ENCODE measurements at regions not wholly inside any gene's neighbourhood (a gene's known extent, or its start where the extent isn't known, plus 50 kb on each side); places are given as distances from the start of the nearest gene placed in this dataset.

DNA sequence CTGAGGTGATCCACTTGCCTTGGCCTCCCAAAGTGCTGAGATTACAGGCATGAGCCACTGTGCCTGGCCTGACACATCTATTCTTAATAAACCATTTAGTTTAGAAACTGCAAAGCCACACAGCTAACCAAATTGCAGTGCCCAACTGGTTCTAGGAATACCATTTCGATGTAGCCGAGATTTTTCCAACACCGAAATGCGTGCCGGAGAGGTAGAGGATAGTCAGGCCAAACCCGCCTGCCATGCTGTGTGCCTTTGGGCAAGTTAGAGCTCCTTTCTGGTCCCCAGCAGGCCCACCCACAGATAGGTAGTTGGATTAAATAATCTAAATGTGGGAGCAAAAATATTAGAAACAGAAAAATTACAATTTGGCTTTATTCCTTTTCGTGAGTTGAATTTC lies 254.4 kb downstream of the FOXD2 start:
- Histone ChIP-seq H3K4me3 (ENCODE audit: insufficient read depth, low read depth, low read length) (no peak overlapping the region), H3K27me3 (ENCODE audit: control insufficient read depth, insufficient read depth, low read length) (no peaks in the 10 kb centered on the region), H3K36me3 (replicated peaks; ENCODE audit: control insufficient read depth, insufficient read depth, low read length) (no peaks in the 10 kb centered on the region)
- DNase-seq, result no peak

DNA sequence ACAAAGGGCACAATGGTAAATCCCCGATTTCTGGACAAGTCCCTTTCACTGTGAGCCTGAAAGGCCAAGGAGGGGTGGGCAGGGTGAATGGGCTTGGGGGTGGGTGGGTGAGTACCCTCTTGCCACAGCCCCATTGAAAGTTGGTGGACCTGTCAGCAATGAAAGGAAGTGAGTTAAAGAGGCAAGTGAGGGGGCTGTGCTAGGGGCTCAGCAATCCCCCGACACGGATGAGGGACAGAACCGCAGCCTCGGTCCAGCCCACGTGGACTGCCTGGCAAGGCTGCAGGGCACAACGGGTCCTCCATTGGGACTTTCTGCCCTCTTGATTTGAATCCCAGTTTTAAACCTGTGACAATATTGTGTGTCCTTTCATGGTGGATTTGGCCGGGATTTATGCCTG lies 255.3 kb downstream of the FOXD2 start:
- no peak for DNase-seq
- no peaks in the 10 kb centered on the region for H3K27me3 ChIP-seq (ENCODE audit: control insufficient read depth, insufficient read depth, low read length)

DNA sequence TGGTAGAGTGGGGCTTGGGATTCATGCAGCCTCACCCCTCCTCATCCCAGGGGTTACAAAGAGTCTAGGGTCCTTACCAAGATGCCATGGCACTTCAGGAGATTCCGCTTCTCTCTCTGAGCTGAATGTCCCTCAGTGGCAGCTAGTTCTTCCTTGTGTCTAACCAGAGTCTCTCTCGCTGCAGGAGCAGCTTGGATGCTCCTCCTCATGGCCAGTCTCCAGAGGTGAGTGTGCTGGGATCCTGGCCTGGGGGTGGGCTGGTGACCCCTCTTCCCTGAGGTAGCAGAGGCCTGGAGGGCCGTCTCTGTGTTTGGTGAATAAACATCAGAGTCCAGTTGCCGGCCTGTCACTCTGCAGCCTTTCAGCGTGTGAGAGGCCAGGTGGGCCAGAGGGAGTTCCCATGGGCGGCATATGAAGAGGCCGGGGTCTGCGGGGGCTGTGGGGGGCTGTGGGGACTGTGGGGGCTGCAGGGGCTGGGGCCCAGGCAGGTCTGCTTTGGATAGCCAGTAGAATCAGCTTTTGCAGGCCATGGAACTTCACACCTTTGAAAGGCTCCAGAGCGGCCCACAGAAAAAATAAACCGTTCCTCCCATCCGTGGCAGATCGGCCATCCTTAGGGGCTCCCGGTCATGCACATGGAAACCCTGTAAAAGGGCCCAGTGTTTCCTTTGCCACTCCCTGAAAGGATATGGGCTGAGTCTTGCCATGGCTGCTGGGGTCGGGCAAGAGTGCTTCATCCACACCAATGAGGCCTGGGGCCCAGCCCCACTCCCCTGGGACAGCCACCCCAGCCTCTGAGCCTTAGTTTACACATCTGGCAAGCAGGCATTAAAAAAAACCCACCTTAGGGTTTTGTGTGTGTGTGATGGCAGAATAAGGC lies 256.4 kb downstream of the FOXD2 start:
- peak; percentile 73 for DNase-seq
- Histone ChIP-seq H3K4me3 (ENCODE audit: insufficient read depth, low read depth, low read length) (no peak overlapping the region), H3K36me3 (replicated peaks; ENCODE audit: control insufficient read depth, insufficient read depth, low read length) (no peaks in the 10 kb centered on the region), H3K27me3 (ENCODE audit: control insufficient read depth, insufficient read depth, low read length) (no peaks in the 10 kb centered on the region)

More for the DNA sequence above, 255.3 kb downstream of the FOXD2 start:
- Histone ChIP-seq H3K36me3 (replicated peaks; ENCODE audit: control insufficient read depth, insufficient read depth, low read length) (no peaks in the 10 kb centered on the region), H3K4me3 (ENCODE audit: insufficient read depth, low read depth, low read length) (no peak overlapping the region)

DNA sequence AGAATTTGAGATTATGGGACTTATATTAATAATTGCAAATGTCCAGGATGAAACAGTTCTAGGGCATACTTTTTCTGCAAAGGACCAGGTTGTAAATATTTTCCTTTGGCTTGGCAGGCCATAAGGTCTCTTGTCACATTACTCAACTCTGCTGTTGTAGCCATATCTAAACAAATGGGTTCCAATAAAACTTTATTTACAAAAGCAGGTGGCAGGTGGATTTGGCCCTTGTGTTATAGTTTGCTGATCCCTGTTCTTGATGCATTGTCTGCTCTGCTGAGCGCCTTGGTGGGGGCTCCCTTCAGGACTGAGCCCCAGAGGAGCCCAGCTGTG lies 258.5 kb downstream of the FOXD2 start:
- no peaks in the 10 kb centered on the region for H3K36me3 ChIP-seq (replicated peaks; ENCODE audit: control insufficient read depth, insufficient read depth, low read length)
- no peak overlapping the region for H3K4me3 ChIP-seq (ENCODE audit: insufficient read depth, low read depth, low read length)
- no peaks in the 10 kb centered on the region for H3K27me3 ChIP-seq (ENCODE audit: control insufficient read depth, insufficient read depth, low read length)
- DNase-seq, result no peak

DNA sequence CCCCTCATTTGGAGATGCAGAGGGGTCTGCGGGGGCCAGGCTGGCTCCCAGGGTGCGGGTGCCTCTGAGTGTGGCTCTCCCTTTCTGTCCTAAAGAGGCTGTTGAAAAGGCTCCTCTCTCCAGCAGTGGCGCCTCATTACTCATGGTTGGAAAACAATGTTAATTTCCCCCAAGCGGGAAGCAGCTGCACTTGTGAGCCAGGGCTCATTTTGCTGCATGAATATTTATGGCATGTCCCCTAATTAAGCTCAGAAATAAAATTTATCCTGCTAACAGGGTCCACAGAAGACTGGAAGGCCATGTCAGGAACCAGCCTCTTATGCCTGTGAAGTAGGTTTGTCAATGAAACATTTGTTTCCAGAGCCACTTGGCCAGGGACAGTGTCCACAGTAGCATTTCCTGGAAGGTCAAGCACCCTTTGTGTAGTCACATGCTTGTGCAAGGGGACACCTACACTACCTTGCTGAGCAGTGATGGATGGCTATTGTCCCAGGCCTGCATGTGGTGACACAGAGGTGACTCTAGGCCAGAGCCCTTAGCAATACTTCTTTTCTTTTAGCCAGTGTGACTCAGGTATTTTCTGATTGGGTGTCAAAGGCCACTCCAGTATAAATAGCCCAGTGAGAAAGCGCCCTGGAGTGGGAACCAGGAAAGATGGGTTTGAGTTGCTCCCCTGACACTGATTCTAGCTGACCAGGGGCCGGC lies 259.0 kb downstream of the FOXD2 start:
- Histone ChIP-seq H3K4me3 (ENCODE audit: insufficient read depth, low read depth, low read length) (no peak overlapping the region), H3K36me3 (replicated peaks; ENCODE audit: control insufficient read depth, insufficient read depth, low read length) (no peaks in the 10 kb centered on the region), H3K27me3 (ENCODE audit: control insufficient read depth, insufficient read depth, low read length) (no peaks in the 10 kb centered on the region)
- no peak for DNase-seq

DNA sequence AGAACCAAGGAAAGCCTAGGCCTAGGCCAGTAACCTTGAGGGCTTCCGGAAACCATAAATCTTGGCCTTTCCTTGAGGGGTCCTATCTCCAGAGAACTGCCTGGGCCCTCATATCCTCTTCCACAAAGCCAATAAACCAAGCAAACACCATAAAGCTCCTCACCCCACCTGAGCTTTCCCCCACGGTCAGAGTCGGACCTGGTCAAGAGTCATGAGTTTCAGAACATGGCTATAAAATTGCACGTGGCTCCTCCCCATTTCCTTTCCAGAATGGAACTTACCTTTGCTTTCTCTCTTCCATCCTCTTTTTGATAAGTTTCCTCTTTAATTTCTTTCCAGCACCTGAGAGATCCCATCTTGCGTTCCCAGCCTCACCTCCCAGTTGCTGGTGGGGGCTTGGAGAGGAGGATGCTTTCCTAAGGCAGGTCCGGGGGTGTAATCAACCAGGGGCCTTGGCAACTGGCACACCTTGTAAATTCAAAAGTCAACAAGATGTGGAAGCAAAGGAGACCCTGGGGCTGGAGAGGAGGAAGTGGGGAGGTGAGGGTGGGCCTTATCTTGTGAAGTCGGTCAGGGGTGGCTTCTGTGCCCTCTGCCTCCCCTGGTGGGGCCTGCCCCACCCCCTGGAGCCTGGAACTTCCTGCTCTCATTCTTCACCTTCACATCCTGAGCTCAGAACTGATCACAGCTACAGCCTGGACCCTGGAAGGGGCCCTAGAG lies 259.9 kb downstream of the FOXD2 start:
- DNase-seq, result no peak
- H3K36me3 ChIP-seq (replicated peaks; ENCODE audit: control insufficient read depth, insufficient read depth, low read length), result no peaks in the 10 kb centered on the region
- H3K27me3 ChIP-seq (ENCODE audit: control insufficient read depth, insufficient read depth, low read length), result no peaks in the 10 kb centered on the region
- H3K4me3 ChIP-seq (ENCODE audit: insufficient read depth, low read depth, low read length), result no peak overlapping the region

DNA sequence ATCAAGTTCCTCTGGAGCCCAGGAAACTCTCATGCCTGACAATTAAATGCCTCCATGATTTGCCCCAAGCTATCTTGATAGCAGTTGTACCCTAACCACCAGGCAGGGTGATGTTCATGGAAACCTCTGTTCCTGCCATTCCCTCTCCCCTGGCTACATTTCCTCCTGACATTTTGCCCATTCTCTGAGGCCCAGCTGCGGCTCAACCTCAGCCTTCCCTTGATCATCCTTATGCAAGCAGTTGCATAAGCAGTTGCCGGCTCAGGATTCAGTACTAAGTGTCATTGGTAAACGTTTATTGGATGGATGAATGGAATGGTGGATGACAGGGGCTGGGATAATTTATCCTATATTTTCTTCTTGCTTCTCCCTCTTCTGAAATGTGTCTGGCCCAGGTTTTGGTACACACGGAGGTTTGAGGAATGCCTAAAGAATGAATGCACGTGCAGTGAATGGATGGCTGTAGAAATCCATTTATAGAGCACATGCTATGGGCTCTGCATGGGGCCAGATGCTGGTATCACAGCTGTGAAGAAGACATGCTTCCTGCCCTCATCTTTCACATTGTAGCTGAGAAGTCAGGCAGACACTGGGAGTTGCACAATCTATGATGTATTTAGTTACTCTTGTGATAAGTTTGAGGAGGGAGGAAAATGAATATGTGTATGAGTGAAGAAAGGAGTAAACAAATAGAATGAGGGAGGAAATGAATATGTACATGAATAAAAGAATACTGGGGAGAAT lies 261.8 kb downstream of the FOXD2 start:
- Histone ChIP-seq H3K27me3 (ENCODE audit: control insufficient read depth, insufficient read depth, low read length) (no peaks in the 10 kb centered on the region; the same call in 1 of the 2 replicates), H3K36me3 (replicated peaks; ENCODE audit: control insufficient read depth, insufficient read depth, low read length) (no peaks in the 10 kb centered on the region), H3K4me3 (ENCODE audit: insufficient read depth, low read depth, low read length) (no peak overlapping the region)
- DNase-seq, result no peak

DNA sequence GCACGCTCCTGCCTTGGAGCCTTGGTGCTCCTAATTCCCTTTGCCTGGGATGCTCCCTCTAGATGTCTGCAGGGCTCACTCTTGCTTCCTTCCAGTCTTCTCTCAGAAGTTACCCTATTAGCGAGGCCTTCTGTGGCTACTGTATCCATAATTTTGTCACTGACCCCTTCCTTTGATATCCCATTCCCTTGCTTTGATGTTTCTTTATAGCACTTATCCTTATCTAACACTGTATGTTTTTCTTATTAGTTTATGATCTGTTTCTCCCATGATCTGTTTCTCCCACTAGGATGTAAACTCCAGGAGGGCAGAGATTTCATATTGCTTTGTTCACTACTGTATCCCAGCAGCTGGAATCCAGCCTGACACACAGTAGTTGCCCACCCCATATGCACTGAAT lies 263.4 kb downstream of the FOXD2 start:
- Histone ChIP-seq H3K4me3 (ENCODE audit: insufficient read depth, low read depth, low read length) (no peak overlapping the region), H3K36me3 (replicated peaks; ENCODE audit: control insufficient read depth, insufficient read depth, low read length) (no peaks in the 10 kb centered on the region), H3K27me3 (ENCODE audit: control insufficient read depth, insufficient read depth, low read length) (no peaks in the 10 kb centered on the region; the same call in none of the 2 replicates)
- DNase-seq, result no peak

DNA sequence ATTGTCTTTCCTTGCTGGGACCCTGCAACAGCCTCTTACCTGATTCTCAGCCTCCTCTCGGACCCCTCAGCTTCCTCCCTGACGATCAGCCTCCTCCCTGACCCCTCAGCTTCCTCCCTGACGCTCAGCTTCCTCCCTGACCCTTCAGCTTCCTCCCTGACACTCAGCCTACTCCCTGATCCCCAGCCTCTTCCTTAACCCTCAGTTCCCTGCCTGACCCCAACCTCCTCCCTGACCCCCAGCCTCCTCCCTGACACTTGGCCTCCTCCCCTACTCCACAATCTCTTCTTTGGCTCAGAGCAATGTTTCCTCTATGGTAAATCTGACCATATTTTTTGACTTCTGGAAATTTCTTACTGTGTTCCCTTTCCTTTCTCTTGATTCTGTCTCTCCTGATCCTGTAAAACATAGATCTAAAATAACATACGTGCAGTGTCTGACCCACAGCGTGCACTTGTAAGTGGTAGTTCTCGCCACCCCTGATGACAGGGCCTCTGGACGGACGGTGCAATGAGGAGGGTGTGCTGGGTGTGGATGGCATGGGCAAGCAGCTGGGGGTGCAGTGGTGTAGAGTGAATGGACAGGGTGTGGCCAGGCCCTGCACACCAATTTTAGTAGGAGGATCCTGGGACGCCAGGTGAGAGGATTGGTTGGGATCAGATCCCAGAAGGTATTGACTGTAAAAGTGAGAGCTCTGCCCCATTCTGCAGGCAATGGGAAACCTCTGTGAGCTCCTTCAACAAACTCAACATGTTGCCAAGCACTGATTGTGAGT lies 264.1 kb downstream of the FOXD2 start:
- Histone ChIP-seq H3K36me3 (replicated peaks; ENCODE audit: control insufficient read depth, insufficient read depth, low read length) (no peaks in the 10 kb centered on the region), H3K27me3 (ENCODE audit: control insufficient read depth, insufficient read depth, low read length) (peaks cover 6% of the 10 kb centered on the region), H3K4me3 (ENCODE audit: insufficient read depth, low read depth, low read length) (no peak overlapping the region)
- no peak for DNase-seq

DNA sequence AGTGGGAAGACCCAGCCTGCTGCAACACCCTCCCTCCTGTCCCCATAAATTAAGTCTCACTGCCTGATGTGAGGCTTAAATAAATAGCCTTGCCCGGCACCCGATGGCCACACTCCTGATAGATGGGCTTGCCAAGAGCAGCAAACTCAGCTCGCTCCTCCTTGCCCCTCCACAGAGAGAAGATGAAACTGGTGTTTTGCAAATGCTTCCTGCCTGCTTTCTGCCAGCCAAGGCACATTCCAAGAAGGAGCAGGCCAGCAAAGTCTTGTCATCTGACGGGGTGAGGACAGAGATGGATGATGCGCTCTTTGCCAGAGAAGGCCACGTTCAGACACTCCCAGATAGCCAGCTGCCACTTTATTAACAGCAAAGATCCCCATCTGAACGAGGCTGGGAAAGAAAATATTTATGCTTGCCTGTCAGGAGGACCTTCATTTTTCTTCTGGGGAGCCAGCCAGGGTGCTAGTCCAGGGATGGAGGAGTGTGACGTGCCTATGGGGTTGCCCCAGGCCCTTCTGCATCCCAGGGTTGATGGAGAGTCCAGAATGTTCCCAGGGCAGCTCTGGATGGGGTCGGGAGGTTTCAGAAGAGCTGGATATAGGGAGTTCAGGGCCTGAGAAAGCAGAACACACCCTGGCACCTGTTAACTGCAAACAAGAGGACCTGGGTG lies 265.4 kb downstream of the FOXD2 start:
- Histone ChIP-seq H3K4me3 (ENCODE audit: insufficient read depth, low read depth, low read length) (no peak overlapping the region), H3K36me3 (replicated peaks; ENCODE audit: control insufficient read depth, insufficient read depth, low read length) (no peaks in the 10 kb centered on the region), H3K27me3 (ENCODE audit: control insufficient read depth, insufficient read depth, low read length) (peaks cover 18% of the 10 kb centered on the region)
- no peak for DNase-seq

DNA sequence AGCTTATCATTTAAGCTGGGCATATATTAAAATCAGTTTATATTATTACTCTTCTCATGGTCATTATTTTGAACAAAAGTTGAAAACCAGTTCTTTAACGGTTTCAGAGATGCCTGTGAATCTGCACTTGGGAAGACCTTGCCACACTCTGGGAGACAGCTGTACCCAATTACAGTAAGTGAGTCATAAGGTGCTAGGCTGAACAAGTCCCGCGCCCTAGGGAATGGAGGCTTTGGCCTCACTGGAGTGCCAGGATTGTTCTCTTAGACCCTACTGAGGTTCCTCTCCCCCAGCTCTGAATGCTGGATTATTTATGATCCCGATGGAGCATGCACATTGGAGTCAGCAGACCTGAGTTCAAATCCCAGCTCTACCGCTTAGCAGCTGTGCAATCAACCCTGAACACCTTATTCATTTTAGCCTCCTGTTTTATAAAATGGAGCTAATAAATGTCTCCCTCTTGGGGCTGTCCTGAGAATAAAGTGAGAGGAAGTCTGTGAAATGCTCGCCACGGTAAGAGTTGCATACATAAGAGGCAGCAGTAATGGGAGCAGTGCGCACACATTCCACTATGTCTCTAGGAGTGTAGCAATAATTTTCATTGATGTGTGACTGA lies 266.2 kb downstream of the FOXD2 start:
- no peak for DNase-seq
- H3K27me3 ChIP-seq (ENCODE audit: control insufficient read depth, insufficient read depth, low read length), result peaks cover 26% of the 10 kb centered on the region

DNA sequence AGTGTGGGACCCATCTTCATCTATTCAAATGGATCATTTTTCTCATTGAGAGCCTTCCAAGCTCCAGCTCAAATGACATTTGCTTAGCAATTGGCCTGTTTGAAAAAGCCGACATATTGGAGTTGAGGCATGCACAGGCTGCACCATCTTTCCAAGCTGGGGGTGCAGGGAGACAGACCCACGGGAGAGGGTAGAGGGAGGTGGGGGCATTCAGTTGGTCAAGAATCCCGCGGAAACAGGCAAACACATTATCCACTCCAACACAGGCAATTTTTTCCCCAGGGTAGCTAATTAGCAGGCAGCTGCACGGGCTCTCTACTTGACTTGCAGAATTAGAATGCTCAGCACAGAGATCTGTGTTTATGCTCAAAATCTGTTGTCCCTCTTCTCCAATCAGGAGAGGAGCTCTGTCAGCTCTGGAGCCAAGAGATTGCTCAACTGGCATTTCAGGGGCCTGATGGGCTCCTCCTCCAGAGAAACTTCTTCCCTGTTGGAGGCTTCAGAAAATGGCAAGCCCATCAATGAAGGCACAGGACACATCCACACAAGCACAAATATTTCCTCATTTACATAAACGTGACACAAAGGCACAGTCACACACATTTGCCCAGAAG lies 267.8 kb downstream of the FOXD2 start:
- peaks cover 42% of the 10 kb centered on the region for H3K27me3 ChIP-seq (ENCODE audit: control insufficient read depth, insufficient read depth, low read length)
- no peak overlapping the region for H3K4me3 ChIP-seq (ENCODE audit: insufficient read depth, low read depth, low read length)
- no peaks in the 10 kb centered on the region for H3K36me3 ChIP-seq (replicated peaks; ENCODE audit: control insufficient read depth, insufficient read depth, low read length)
- no peak for DNase-seq

More for the DNA sequence above, 266.2 kb downstream of the FOXD2 start:
- H3K4me3 ChIP-seq (ENCODE audit: insufficient read depth, low read depth, low read length), result no peak overlapping the region
- H3K36me3 ChIP-seq (replicated peaks; ENCODE audit: control insufficient read depth, insufficient read depth, low read length), result no peaks in the 10 kb centered on the region

DNA sequence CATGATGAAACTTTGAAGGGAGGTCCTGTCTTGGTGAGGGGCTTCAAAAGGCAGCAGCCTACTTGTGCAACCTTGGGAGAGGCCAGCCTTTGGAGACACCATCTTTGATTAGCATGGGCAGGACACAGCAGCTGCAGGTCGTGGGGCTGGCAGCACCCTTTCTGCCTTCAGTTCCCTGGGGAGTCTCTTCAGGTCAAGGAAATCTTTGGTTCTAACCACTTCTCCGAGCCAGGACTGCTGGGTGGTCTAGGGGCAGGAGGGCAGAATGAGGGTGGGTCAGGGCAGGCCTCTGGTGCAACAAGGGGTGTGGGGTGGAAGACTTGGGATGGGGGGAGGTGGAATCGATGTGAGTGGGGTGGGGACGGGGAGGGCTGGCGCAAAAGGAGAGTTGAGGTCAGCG lies 269.7 kb downstream of the FOXD2 start:
- DNase-seq, result no peak
- peaks cover 60% of the 10 kb centered on the region for H3K27me3 ChIP-seq (ENCODE audit: control insufficient read depth, insufficient read depth, low read length)
- H3K4me3 ChIP-seq (ENCODE audit: insufficient read depth, low read depth, low read length), result no peak overlapping the region
- no peaks in the 10 kb centered on the region for H3K36me3 ChIP-seq (replicated peaks; ENCODE audit: control insufficient read depth, insufficient read depth, low read length)
